Upper lobe of right lung (tissue), 1 donor: ENCODE measurements at regions not wholly inside any gene's neighbourhood (a gene's known extent, or its start where the extent isn't known, plus 50 kb on each side); places are given as distances from the start of the nearest gene placed in this dataset.

Experiments
- ATAC-seq: fragments of 200-7000 bp; cut with Tn5 transposase; one replicate; pipeline ENCODE4 v1.9.1; 2020; ENCODE audit warnings: mild to moderate bottlenecking, moderate library complexity
- DNase-seq: peaks from one replicate; pipeline ENCODE4 v3.0.0-alpha.2; 2020
- H3K27ac ChIP-seq: fragments of 200-600 bp; one replicate; pipeline ENCODE4 v1.8.0; 2022
- H3K27me3 ChIP-seq: fragments of 200-600 bp; one replicate; pipeline ENCODE4 v1.8.0; 2022; ENCODE audit warnings: mild to moderate bottlenecking
- H3K36me3 ChIP-seq: fragments of 200-600 bp; one replicate; pipeline ENCODE4 v1.8.0; 2022
- H3K4me1 ChIP-seq: fragments of 200-600 bp; one replicate; pipeline ENCODE4 v1.8.0; 2022
- H3K4me3 ChIP-seq: fragments of 200-600 bp; one replicate; pipeline ENCODE4 v1.8.0; 2022; ENCODE audit warnings: mild to moderate bottlenecking
- H3K9me3 ChIP-seq: fragments of 200-600 bp; one replicate; pipeline ENCODE4 v1.8.0; 2022
- CTCF ChIP-seq: fragments of 200-600 bp; IDR thresholded peaks from one replicate; pipeline ENCODE4 v1.8.0; 2022; ENCODE audit warnings: antibody characterized with exemption
- intact Hi-C: fragments of 100-400 bp; cut with DNase I; formaldehyde crosslinking; loops from one replicate; pipeline ENCODE4 v1.11.0; 2022
- donor health status: DM: no; HTN: yes; CAD: no; lungs with severe emphysema.

GRCh38 chr5:42015681-42016080, 90.6 kb downstream of the FBXO4 start:
- H3K9me3 ChIP-seq: no peaks in the 10 kb centered on the region
- no peaks in the 10 kb centered on the region for H3K4me1 ChIP-seq
- H3K27ac ChIP-seq: no peak overlapping the region
- H3K4me3 ChIP-seq: no peak overlapping the region
- no peak for DNase-seq
- intact Hi-C loops: no loop called here
- TF ChIP-seq CTCF: no peak
- no peaks in the 10 kb centered on the region for H3K36me3 ChIP-seq
- no peak for ATAC-seq
- no peaks in the 10 kb centered on the region for H3K27me3 ChIP-seq

- no peak for TF ChIP-seq CTCF
Measured at GRCh38 chr5:42020788-42021530, 95.9 kb downstream of the FBXO4 start.

GRCh38 chr5:42021923-42022322, 96.8 kb downstream of the FBXO4 start:
- H3K27ac ChIP-seq: no peak overlapping the region
- TF ChIP-seq CTCF: no peak
- H3K27me3 ChIP-seq: no peaks in the 10 kb centered on the region
- ATAC-seq (no peak), DNase-seq (no peak)
- H3K36me3 ChIP-seq: no peaks in the 10 kb centered on the region
- no peak overlapping the region for H3K4me3 ChIP-seq
- H3K4me1 ChIP-seq: no peaks in the 10 kb centered on the region
- intact Hi-C loops: no loop called here
- no peaks in the 10 kb centered on the region for H3K9me3 ChIP-seq

More at GRCh38 chr5:42020788-42021530, 95.9 kb downstream of the FBXO4 start:
- intact Hi-C loops: no loop called here
- no peak overlapping the region for H3K27ac ChIP-seq
- H3K4me1 ChIP-seq: no peaks in the 10 kb centered on the region
- no peak for DNase-seq
- H3K36me3 ChIP-seq: no peaks in the 10 kb centered on the region
- H3K4me3 ChIP-seq: no peak overlapping the region
- H3K27me3 ChIP-seq: no peaks in the 10 kb centered on the region
- no peaks in the 10 kb centered on the region for H3K9me3 ChIP-seq
- ATAC-seq: no peak

GRCh38 chr5:42022383-42022972, 97.4 kb downstream of the FBXO4 start:
- H3K36me3 ChIP-seq: no peaks in the 10 kb centered on the region
- H3K27ac ChIP-seq: no peak overlapping the region
- intact Hi-C loops: no loop called here
- no peak for DNase-seq
- TF ChIP-seq CTCF: no peak
- H3K4me3 ChIP-seq: no peak overlapping the region
- no peaks in the 10 kb centered on the region for H3K27me3 ChIP-seq
- H3K9me3 ChIP-seq: no peaks in the 10 kb centered on the region
- no peaks in the 10 kb centered on the region for H3K4me1 ChIP-seq
- ATAC-seq: no peak

GRCh38 chr5:42026446-42026845, 101.4 kb downstream of the FBXO4 start:
- H3K4me3 ChIP-seq: no peak overlapping the region
- intact Hi-C loops: no loop called here
- H3K27ac ChIP-seq: no peak overlapping the region
- H3K9me3 ChIP-seq: no peaks in the 10 kb centered on the region
- ATAC-seq: no peak
- no peaks in the 10 kb centered on the region for H3K27me3 ChIP-seq
- no peak for DNase-seq
- H3K4me1 ChIP-seq: no peaks in the 10 kb centered on the region
- no peak for TF ChIP-seq CTCF
- no peaks in the 10 kb centered on the region for H3K36me3 ChIP-seq
